ENCODE measurements at regions not wholly inside any gene's neighbourhood (a gene's known extent, or its start where the extent isn't known, plus 50 kb on each side); places are given as distances from the start of the nearest gene placed in this dataset.

DNA sequence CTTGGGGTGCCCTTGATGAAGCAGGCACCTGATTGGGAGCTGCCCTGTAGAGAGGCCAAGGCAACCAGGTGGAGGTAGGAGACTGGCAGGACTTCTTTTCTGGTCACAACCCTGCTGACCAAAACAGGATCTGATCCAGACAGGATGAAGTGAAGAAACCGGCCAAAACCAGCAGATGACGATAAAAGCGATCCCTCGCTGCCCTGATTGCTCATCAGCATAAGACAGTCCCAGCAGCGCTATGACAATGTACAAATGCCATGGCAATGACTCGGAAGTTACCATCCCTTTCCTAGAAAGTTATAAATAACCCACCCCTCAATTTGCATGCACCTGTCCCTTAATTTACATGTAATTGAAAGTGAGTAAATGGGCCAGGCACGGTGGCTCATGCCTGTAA lies 88.4 kb upstream of the PDE10A start:
- TF ChIP-seq POLR2AphosphoS5 (IDR thresholded peaks at IDR 0.05; ENCODE audit: low read depth, low read length) (no peak), SIN3A (IDR thresholded peaks at IDR 0.05; ENCODE audit: borderline replicate concordance, insufficient read depth, low read depth, low read length) (no peak)
- TF ChIP-seq, protein P1, sequence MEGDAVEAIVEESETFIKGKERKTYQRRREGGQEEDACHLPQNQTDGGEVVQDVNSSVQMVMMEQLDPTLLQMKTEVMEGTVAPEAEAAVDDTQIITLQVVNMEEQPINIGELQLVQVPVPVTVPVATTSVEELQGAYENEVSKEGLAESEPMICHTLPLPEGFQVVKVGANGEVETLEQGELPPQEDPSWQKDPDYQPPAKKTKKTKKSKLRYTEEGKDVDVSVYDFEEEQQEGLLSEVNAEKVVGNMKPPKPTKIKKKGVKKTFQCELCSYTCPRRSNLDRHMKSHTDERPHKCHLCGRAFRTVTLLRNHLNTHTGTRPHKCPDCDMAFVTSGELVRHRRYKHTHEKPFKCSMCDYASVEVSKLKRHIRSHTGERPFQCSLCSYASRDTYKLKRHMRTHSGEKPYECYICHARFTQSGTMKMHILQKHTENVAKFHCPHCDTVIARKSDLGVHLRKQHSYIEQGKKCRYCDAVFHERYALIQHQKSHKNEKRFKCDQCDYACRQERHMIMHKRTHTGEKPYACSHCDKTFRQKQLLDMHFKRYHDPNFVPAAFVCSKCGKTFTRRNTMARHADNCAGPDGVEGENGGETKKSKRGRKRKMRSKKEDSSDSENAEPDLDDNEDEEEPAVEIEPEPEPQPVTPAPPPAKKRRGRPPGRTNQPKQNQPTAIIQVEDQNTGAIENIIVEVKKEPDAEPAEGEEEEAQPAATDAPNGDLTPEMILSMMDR (IDR thresholded peaks at IDR 0.05) = no peak

Measured in Panc1 (cell line).